ENCODE measurements at regions not wholly inside any gene's neighbourhood (a gene's known extent, or its start where the extent isn't known, plus 50 kb on each side); places are given as distances from the start of the nearest gene placed in this dataset.

GRCh38 chr9:119951090-119951489 is 581.9 kb upstream of the BRINP1 start:
- intact Hi-C loops (cut with DNase I) = no loop called here
- no peak for DNase-seq (ENCODE audit: low spot score)
- Histone ChIP-seq H3K27me3 (replicated peaks; ENCODE audit: insufficient read depth) (no peaks in the 10 kb centered on the region), H3K36me3 (no peaks in the 10 kb centered on the region), H3K9me3 (no peaks in the 10 kb centered on the region), H3K4me1 (replicated peaks) (no peaks in the 10 kb centered on the region), H3K4me3 (no peak overlapping the region), H3K27ac (peak overlapping the region in 1 of 2 donors; percentile 34)
- TF ChIP-seq POLR2AphosphoS5 (IDR thresholded peaks at IDR 0.05) = peak; percentile 18
- TF ChIP-seq, protein P1, sequence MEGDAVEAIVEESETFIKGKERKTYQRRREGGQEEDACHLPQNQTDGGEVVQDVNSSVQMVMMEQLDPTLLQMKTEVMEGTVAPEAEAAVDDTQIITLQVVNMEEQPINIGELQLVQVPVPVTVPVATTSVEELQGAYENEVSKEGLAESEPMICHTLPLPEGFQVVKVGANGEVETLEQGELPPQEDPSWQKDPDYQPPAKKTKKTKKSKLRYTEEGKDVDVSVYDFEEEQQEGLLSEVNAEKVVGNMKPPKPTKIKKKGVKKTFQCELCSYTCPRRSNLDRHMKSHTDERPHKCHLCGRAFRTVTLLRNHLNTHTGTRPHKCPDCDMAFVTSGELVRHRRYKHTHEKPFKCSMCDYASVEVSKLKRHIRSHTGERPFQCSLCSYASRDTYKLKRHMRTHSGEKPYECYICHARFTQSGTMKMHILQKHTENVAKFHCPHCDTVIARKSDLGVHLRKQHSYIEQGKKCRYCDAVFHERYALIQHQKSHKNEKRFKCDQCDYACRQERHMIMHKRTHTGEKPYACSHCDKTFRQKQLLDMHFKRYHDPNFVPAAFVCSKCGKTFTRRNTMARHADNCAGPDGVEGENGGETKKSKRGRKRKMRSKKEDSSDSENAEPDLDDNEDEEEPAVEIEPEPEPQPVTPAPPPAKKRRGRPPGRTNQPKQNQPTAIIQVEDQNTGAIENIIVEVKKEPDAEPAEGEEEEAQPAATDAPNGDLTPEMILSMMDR (IDR thresholded peaks at IDR 0.05) = no peak
- WGBS = 15% methylated on average over 1 of the region's 1 CpG

DNA sequence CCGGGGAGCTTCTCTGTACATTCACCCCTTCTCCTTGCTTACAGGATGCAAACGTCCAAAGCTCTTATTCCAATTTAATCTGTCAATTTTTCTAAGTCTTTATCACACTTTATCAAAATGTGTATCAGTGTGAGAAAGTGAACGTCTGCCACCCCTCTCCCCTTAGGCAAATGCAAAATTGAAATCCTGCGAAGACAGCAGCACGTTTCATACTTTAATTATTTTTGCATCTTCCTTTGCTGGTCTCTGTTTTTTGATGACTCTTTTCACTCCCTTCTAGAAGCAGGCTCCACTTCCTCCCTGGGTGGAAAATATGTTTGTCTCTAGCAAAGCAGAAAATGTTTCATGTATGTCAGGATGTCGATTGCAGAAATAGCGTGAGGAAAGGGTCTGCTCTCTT is 576.5 kb upstream of the BRINP1 start:
- no peak overlapping the region for H3K27ac ChIP-seq
- TF ChIP-seq, protein P1 (IDR thresholded peaks at IDR 0.05) = no peak
- TF ChIP-seq POLR2AphosphoS5 (IDR thresholded peaks at IDR 0.05) (no peak), POLR2A (IDR thresholded peaks at IDR 0.05) (no peak)
- 72% methylated on average over 7 of the region's 7 CpGs for WGBS

DNA sequence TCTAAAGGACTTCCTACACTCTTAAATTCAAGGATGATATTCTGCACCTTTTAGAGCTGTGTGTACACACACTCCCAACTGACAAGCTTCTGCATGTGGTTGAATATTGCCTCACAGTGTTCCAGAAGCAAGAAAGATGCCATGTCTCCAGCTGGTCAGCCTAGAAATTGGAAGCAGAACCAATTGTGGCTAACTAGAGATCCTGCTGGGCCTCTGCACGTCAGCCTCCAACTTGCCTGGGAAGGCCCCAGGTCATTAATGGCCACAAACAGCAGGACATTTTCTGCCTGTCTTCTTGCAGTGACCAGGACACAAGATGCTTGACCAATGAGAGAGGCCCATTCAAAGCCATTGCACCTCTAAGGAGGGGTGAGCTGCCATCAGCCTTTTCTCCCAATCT is 571.9 kb upstream of the BRINP1 start:
- no peak overlapping the region for H3K27ac ChIP-seq
- H3K36me3 ChIP-seq = no peaks in the 10 kb centered on the region
- H3K27me3 ChIP-seq (replicated peaks; ENCODE audit: insufficient read depth) = no peaks in the 10 kb centered on the region
- H3K9me3 ChIP-seq = no peaks in the 10 kb centered on the region
- no peak overlapping the region for H3K4me3 ChIP-seq
- intact Hi-C loops (cut with DNase I) = no loop called here
- DNase-seq (ENCODE audit: low spot score) = no peak
- TF ChIP-seq, protein P1 (IDR thresholded peaks at IDR 0.05) = no peak
- TF ChIP-seq POLR2A (IDR thresholded peaks at IDR 0.05) (no peak), POLR2AphosphoS5 (IDR thresholded peaks at IDR 0.05) (no peak)
- 83% methylated on average over 1 of the region's 1 CpG for WGBS
- H3K4me1 ChIP-seq (replicated peaks) = no peaks in the 10 kb centered on the region

More for the DNA sequence above, 576.5 kb upstream of the BRINP1 start:
- Histone ChIP-seq H3K36me3 (no peaks in the 10 kb centered on the region), H3K27me3 (replicated peaks; ENCODE audit: insufficient read depth) (no peaks in the 10 kb centered on the region), H3K9me3 (no peaks in the 10 kb centered on the region), H3K4me3 (no peak overlapping the region), H3K4me1 (replicated peaks) (no peaks in the 10 kb centered on the region)
- intact Hi-C loops (cut with DNase I) = no loop called here
- DNase-seq (ENCODE audit: low spot score) = no peak

- H3K27ac ChIP-seq = no peak overlapping the region
- H3K4me1 ChIP-seq (replicated peaks) = no peaks in the 10 kb centered on the region
- TF ChIP-seq, protein P1 (IDR thresholded peaks at IDR 0.05) = no peak
- peak; percentile 54 for TF ChIP-seq POLR2AphosphoS5 (IDR thresholded peaks at IDR 0.05)
- no peaks in the 10 kb centered on the region for H3K36me3 ChIP-seq
- DNase-seq (ENCODE audit: low spot score) = no peak
- intact Hi-C loops (cut with DNase I) = no loop called here
- no peak overlapping the region for H3K4me3 ChIP-seq
- no peaks in the 10 kb centered on the region for H3K27me3 ChIP-seq (replicated peaks; ENCODE audit: insufficient read depth)
- 15% methylated on average over 2 of the region's 2 CpGs for WGBS
- no peaks in the 10 kb centered on the region for H3K9me3 ChIP-seq
Measured at GRCh38 chr9:119938871-119939270, 569.6 kb upstream of the BRINP1 start.

DNA sequence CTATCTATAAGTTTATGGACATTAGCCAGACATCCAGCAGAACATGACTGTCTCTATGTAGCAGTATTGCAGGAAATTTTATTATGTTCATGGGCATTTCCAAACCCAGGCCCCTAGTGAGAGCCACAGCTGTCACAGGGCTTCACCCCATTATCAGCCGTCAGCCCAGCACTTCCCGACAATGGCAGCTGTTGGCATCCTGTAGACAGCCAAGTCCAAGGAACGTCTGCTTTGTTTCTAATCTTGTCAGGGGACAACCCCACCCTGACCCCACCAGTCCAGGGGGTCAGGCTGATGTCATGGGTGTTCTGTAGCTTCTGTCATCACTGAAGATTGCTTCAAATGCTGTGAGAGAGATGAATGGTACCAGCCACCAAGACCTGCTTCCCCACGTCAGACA is 565.3 kb upstream of the BRINP1 start:
- intact Hi-C loops (cut with DNase I) = no loop called here
- no peaks in the 10 kb centered on the region for H3K9me3 ChIP-seq
- no peaks in the 10 kb centered on the region for H3K36me3 ChIP-seq
- DNase-seq (ENCODE audit: low spot score) = no peak
- no peaks in the 10 kb centered on the region for H3K27me3 ChIP-seq (replicated peaks; ENCODE audit: insufficient read depth)
- no peak overlapping the region for H3K27ac ChIP-seq
- TF ChIP-seq, protein P1 (IDR thresholded peaks at IDR 0.05) = no peak
- no peak for TF ChIP-seq POLR2AphosphoS5 (IDR thresholded peaks at IDR 0.05)
- no peak for TF ChIP-seq POLR2A (IDR thresholded peaks at IDR 0.05)
- WGBS = 97% methylated on average over 4 of the region's 4 CpGs
- no peak overlapping the region for H3K4me3 ChIP-seq
- H3K4me1 ChIP-seq (replicated peaks) = no peaks in the 10 kb centered on the region
